HCT116 (cell line): ENCODE measurements at regions not wholly inside any gene's neighbourhood (a gene's known extent, or its start where the extent isn't known, plus 50 kb on each side); places are given as distances from the start of the nearest gene placed in this dataset.

ENCODE experiments used
- ATAC-seq: fragments of 200-7000 bp; cut with Tn5 transposase; 2 replicates; pipeline ENCODE4 v1.9.1; 2020; ENCODE audit warnings: mild to moderate bottlenecking, moderate library complexity
- BruUV-seq: library from RNA; stranded (reverse); fragments of 400-500 nt; replicated peaks from 2 replicates; lab custom pipeline; 2021; lab: Mats Ljungman, UMichigan
- CTCF ChIA-PET: fragments of 300-600 bp; sonication (Branson Sonifier 250); formaldehyde crosslinking; loops from one replicate; lab custom pipeline; 2021; ENCODE audit warnings: antibody characterized with exemption; lab: Charles Lee
- POLR2A ChIA-PET: fragments of 300-600, 350-600 bp; sonication (Branson Sonifier 250); formaldehyde crosslinking; loops from one replicate; lab custom pipeline; 2021; ENCODE audit warnings: antibody characterized with exemption; lab: Charles Lee
- RAD21 ChIA-PET, 2 experiments: fragments of 300-600 bp; sonication (Branson Sonifier 250); formaldehyde crosslinking; loops; one replicate each; lab custom pipeline; 2023; ENCODE audit warnings: low total read pairs in 2 of 2; ENCODE audit not compliant: uncharacterized antibody in 2 of 2, unreplicated experiment in 2 of 2, low non-redundant PET in 1 of 2; lab: Charles Lee
- DNase-seq: peaks from one replicate; pipeline ENCODE4 v3.0.0-alpha.2; 2010; ENCODE audit warnings: low read depth, low spot score
- H2AFZ ChIP-seq: fragments of 200-600 bp; shearing (Covaris generic), sonication (generic); 2 replicates; pipeline ENCODE4 v1.6.1; 2017; ENCODE audit warnings: low read depth, mixed run types, mixed read lengths, antibody characterized with exemption, low read length; ENCODE audit not compliant: poor library complexity, severe bottlenecking
- H3K27ac ChIP-seq: 2 replicates; pipeline ENCODE4 v1.5.1; 2012; ENCODE audit warnings: low read depth, low read length
- H3K27me3 ChIP-seq: fragments of 200-600 bp; sonication (generic); 2 replicates; pipeline ENCODE4 v1.6.1; 2016; ENCODE audit warnings: mixed run types, low read length, mixed read lengths; ENCODE audit not compliant: insufficient read depth
- H3K36me3 ChIP-seq, 2 experiments: fragments of 200-500 bp in 1 of 2; fragments of 200-600 bp in 1 of 2; sonication (Bioruptor generic) in 1 of 2; sonication (generic) in 1 of 2; 2 replicates each; pipeline versions ENCODE4 v1.5.1 to v1.6.1; 2014 to 2016; ENCODE audit warnings: low read length in 2 of 2, inconsistent platforms in 1 of 2, mixed read lengths in 1 of 2, mixed run types in 1 of 2; ENCODE audit not compliant: insufficient read depth in 2 of 2, control insufficient read depth in 1 of 2
- H3K4me1 ChIP-seq, 2 experiments: fragments of 200-600 bp in 1 of 2; sonication (generic) in 1 of 2; 2 replicates each; pipeline versions ENCODE4 v1.5.1 to v1.6.1; 2012 to 2017; ENCODE audit warnings: low read length in 2 of 2, inconsistent platforms in 1 of 2, mild to moderate bottlenecking in 1 of 2, mixed read lengths in 1 of 2, mixed run types in 1 of 2, moderate library complexity in 1 of 2; ENCODE audit not compliant: insufficient read depth in 2 of 2, control insufficient read depth in 1 of 2
- H3K4me2 ChIP-seq: fragments of 200-600 bp; sonication (generic); 2 replicates; pipeline ENCODE4 v1.6.1; 2017; ENCODE audit warnings: mixed run types, low read length, mixed read lengths
- H3K4me3 ChIP-seq, 2 experiments: fragments of 200-600 bp in 1 of 2; sonication (generic) in 1 of 2; replicated peaks in 1 of 2; 2 replicates each; pipeline ENCODE4 v1.5.1; 2011 to 2016; ENCODE audit warnings: low read length in 2 of 2, control low read depth in 1 of 2, low read depth in 1 of 2, mild to moderate bottlenecking in 1 of 2, mixed read lengths in 1 of 2, mixed run types in 1 of 2
- H3K79me2 ChIP-seq: fragments of 200-600 bp; sonication (generic); 2 replicates; pipeline ENCODE4 v1.6.1; 2017; ENCODE audit warnings: mild to moderate bottlenecking, mixed run types, low read length, moderate library complexity, mixed read lengths; ENCODE audit not compliant: insufficient read depth
- H3K9ac ChIP-seq: fragments of 200-600 bp; sonication (generic); 2 replicates; pipeline ENCODE4 v1.6.1; 2016; ENCODE audit warnings: low read length, mixed read lengths
- H3K9me2 ChIP-seq: fragments of 200-600 bp; sonication (generic), shearing (Covaris generic); 2 replicates; pipeline ENCODE4 v1.6.1; 2017; ENCODE audit warnings: mixed run types, mild to moderate bottlenecking, moderate library complexity; ENCODE audit not compliant: insufficient read depth
- H3K9me3 ChIP-seq, 2 experiments: fragments of 200-500 bp in 1 of 2; fragments of 200-600 bp in 1 of 2; sonication (Bioruptor generic) in 1 of 2; sonication (generic) in 1 of 2; 2 replicates each; pipeline ENCODE4 v1.6.1; 2014 to 2017; ENCODE audit warnings: low read length in 2 of 2, mixed read lengths in 2 of 2, inconsistent platforms in 1 of 2, low read depth in 1 of 2, mild to moderate bottlenecking in 1 of 2, mixed run types in 1 of 2, moderate library complexity in 1 of 2; ENCODE audit not compliant: control insufficient read depth in 1 of 2, insufficient read depth in 1 of 2
- H4K20me1 ChIP-seq: fragments of 200-600 bp; sonication (generic), shearing (Covaris generic); 2 replicates; pipeline ENCODE4 v1.6.1; 2017; ENCODE audit warnings: mixed run types, mild to moderate bottlenecking, moderate library complexity; ENCODE audit not compliant: insufficient read depth
- EGR1 ChIP-seq: IDR thresholded peaks from 2 replicates; pipeline ENCODE4 v1.6.1; 2012; ENCODE audit warnings: low read depth
- EZH2 ChIP-seq: fragments of 200-600 bp; sonication (generic); IDR thresholded peaks from 2 replicates; pipeline ENCODE4 v1.6.1; 2017; ENCODE audit warnings: antibody characterized with exemption, mixed run types
- POLR2A ChIP-seq: IDR thresholded peaks from 2 replicates; pipeline ENCODE4 v1.7.0; 2011; ENCODE audit warnings: borderline replicate concordance; ENCODE audit not compliant: insufficient read depth, insufficient read length; ENCODE audit errors: extremely low read depth
- REST ChIP-seq: IDR thresholded peaks from 2 replicates; pipeline ENCODE4 v1.6.1; 2012; ENCODE audit warnings: low read depth
- SIN3A ChIP-seq: IDR thresholded peaks from 2 replicates; pipeline ENCODE4 v1.6.1; 2012; ENCODE audit warnings: low read depth
- YY1 ChIP-seq: IDR thresholded peaks from 2 replicates; pipeline ENCODE4 v1.6.1; 2011; ENCODE audit warnings: low read length, low read depth, moderate library complexity, mild to moderate bottlenecking; ENCODE audit not compliant: insufficient replicate concordance; ENCODE audit errors: extremely low read depth
- intact Hi-C: fragments of 100-400 bp; cut with micrococcal nuclease; formaldehyde crosslinking; loops from 2 replicates; pipeline ENCODE4 v1.10.0; 2022

GRCh38 chrY:15343522-15343921 is 819.2 kb downstream of the NLGN4Y start:
- no peak overlapping the region for H3K27ac ChIP-seq
- no peaks in the 10 kb centered on the region for H3K79me2 ChIP-seq
- H3K4me2 ChIP-seq = no peak overlapping the region
- no TSS peak for BruUV-seq
- H3K36me3 ChIP-seq = no peaks in the 10 kb centered on the region
- no peaks in the 10 kb centered on the region for H4K20me1 ChIP-seq
- no peak overlapping the region for H3K9ac ChIP-seq
- H3K4me3 ChIP-seq = no peak overlapping the region
- RAD21 ChIA-PET = no interaction called here
- POLR2A ChIA-PET = no interaction called here
- no peaks in the 10 kb centered on the region for H3K9me2 ChIP-seq
- no peaks in the 10 kb centered on the region for H3K9me3 ChIP-seq
- no peak for DNase-seq
- H3K27me3 ChIP-seq = no peaks in the 10 kb centered on the region
- no peaks in the 10 kb centered on the region for H3K4me1 ChIP-seq
- H2AFZ ChIP-seq = no peak overlapping the region
- CTCF ChIA-PET = no interaction called here
- TF ChIP-seq SIN3A (no peak), REST (no peak), YY1 (no peak), EZH2 (no peak)
- TF ChIP-seq, all 23 proteins: peak for 0
- intact Hi-C loops = no loop called here
- ATAC-seq = no peak

DNA sequence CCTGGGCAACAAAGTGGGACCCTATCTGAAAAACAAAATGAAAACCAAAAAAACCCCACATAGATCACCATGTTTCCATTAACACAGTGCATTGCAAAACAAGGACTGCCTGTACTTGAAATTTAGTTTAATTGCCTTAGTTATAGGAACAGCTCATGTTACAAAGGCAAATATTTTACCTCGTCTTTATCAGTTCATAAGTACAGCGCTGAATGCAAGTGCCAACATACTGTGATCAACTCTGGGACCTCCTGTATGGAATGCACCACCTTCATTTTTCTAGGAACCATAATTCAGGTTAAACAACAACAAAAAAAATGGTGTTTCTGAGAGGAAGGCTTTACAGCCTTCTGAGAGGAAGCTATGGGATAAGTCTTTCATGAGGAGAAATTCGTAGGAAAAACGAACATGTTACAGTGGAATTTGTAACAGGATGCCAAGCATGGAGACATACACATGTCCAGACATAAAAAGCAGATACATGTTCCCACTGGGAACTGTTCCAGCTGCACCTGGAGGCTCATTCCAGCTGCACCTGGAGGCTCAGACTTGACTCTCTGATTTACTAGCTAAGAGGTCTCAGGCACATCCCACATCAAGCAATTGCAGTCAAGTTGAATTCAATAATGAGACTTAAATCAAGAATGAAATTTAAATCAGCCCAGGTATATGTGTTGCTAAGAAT is 821.3 kb downstream of the NLGN4Y start:
- H2AFZ ChIP-seq = no peak overlapping the region
- POLR2A ChIA-PET = no interaction called here
- TF ChIP-seq EGR1 (no peak), POLR2A (no peak)
- H3K9me3 ChIP-seq = no peaks in the 10 kb centered on the region
- no peak overlapping the region for H3K4me2 ChIP-seq
- H3K9ac ChIP-seq = no peak overlapping the region
- BruUV-seq = no TSS peak
- DNase-seq (no peak), ATAC-seq (no peak)
- no peaks in the 10 kb centered on the region for H3K79me2 ChIP-seq
- CTCF ChIA-PET = no interaction called here
- H4K20me1 ChIP-seq = no peaks in the 10 kb centered on the region
- H3K9me2 ChIP-seq = no peaks in the 10 kb centered on the region
- no peaks in the 10 kb centered on the region for H3K27me3 ChIP-seq
- intact Hi-C loops = no loop called here
- no peak overlapping the region for H3K4me3 ChIP-seq
- RAD21 ChIA-PET = no interaction called here
- no peak overlapping the region for H3K27ac ChIP-seq
- no peaks in the 10 kb centered on the region for H3K4me1 ChIP-seq
- no peaks in the 10 kb centered on the region for H3K36me3 ChIP-seq
